Colonic mucosa (tissue), 4 donors: ENCODE measurements at regions not wholly inside any gene's neighbourhood (a gene's known extent, or its start where the extent isn't known, plus 50 kb on each side); places are given as distances from the start of the nearest gene placed in this dataset.
"Not testable (repeated sequence)": the region's sequence is repeated elsewhere in the genome, so short reads cannot be mapped to it uniquely, and the experiment has no call there.

Experiments
- DNase-seq: peaks from one replicate; pipeline ENCODE4 v3.0.0-alpha.2; 2020
- H3K27ac ChIP-seq: fragments of 200-600 bp; one replicate; pipeline ENCODE4 v1.8.0; 2021
- H3K27me3 ChIP-seq: fragments of 200-600 bp; one replicate; pipeline ENCODE4 v1.8.0; 2021
- H3K36me3 ChIP-seq: fragments of 200-600 bp; one replicate; pipeline ENCODE4 v1.8.0; 2021
- H3K4me1 ChIP-seq: fragments of 200-600 bp; one replicate; pipeline ENCODE4 v1.8.0; 2021; ENCODE audit warnings: mild to moderate bottlenecking
- H3K4me3 ChIP-seq: fragments of 200-600 bp; one replicate; pipeline ENCODE4 v1.8.0; 2021
- H3K9ac ChIP-seq, 2 donors: one replicate each; pipeline ENCODE4 v1.7.0; 2013; ENCODE audit warnings: control low read depth in 2 of 2, low read depth in 2 of 2, low read length in 2 of 2
- H3K9me3 ChIP-seq: fragments of 200-600 bp; one replicate; pipeline ENCODE4 v1.8.0; 2021
- CTCF ChIP-seq: fragments of 200-600 bp; IDR thresholded peaks from one replicate; pipeline ENCODE4 v1.8.0; 2022; ENCODE audit warnings: antibody characterized with exemption, mild to moderate bottlenecking
- intact Hi-C: fragments of 100-400 bp; cut with DNase I; formaldehyde crosslinking; loops from one replicate; pipeline ENCODE4 v1.14.1; 2022
- donor health status: healthy.
- donor health status: DM: no; HTN: no; CAD: no.
- donor health status: DM: no; HTN: no; CAD: no.

- H3K4me1 ChIP-seq, result no peaks in the 10 kb centered on the region
- no peak for TF ChIP-seq CTCF
- intact Hi-C loops, result no loop called here
Observed at GRCh38 chrX:34810916-34811315, 131.7 kb upstream of the FAM47B start.

DNA sequence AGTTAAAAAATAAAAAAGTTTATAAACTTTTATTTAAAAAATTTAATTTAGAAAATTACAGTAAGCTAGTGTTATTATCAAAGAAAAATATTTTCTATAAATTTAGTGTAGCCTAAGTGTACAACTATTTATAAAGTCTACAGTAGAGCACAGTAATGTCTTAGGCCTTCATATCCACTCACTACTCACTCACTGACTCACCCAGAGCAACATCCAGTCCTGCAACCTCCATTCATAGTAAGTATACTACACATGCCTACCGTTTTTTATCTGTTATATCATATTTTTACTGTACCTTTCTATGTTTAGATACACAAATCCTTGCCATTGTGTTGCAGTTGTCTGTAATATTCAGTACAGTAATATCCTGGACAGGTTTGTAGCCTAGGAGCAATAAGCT is 129.0 kb upstream of the FAM47B start:
- no peak for DNase-seq
- H3K27ac ChIP-seq, result no peak overlapping the region
- no peaks in the 10 kb centered on the region for H3K27me3 ChIP-seq
- H3K36me3 ChIP-seq, result no peaks in the 10 kb centered on the region
- intact Hi-C loops, result no loop called here
- no peak overlapping the region for H3K4me3 ChIP-seq
- no peak for TF ChIP-seq CTCF
- no peak overlapping the region for H3K9ac ChIP-seq
- no peaks in the 10 kb centered on the region for H3K4me1 ChIP-seq
- no peaks in the 10 kb centered on the region for H3K9me3 ChIP-seq

More at GRCh38 chrX:34810916-34811315, 131.7 kb upstream of the FAM47B start:
- Histone ChIP-seq H3K9ac (no peak overlapping the region), H3K27ac (no peak overlapping the region), H3K27me3 (no peaks in the 10 kb centered on the region), H3K4me3 (no peak overlapping the region), H3K36me3 (no peaks in the 10 kb centered on the region), H3K9me3 (no peaks in the 10 kb centered on the region)
- no peak for DNase-seq

DNA sequence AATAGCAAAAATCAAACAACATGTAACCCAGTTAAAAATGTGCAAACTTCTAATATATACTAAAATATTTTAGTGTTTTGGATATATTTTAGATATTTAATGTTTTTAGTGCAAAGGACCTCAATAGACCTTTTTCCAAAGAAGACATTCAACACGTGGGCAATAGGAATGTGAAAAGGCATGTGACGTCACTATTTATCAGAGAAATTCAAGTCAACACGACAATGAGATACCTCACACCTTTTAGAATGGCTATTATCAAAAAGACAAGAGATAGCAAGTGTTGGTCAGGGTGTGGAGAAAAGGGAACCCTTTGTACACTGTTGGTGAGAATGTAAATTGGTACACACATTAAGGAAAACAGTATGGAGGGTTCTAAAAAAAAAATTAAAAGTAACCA is 115.6 kb upstream of the FAM47B start:
- Histone ChIP-seq H3K9me3 (no peaks in the 10 kb centered on the region), H3K36me3 (no peaks in the 10 kb centered on the region), H3K9ac (no peak overlapping the region), H3K4me3 (no peak overlapping the region), H3K27me3 (no peaks in the 10 kb centered on the region), H3K27ac (no peak overlapping the region), H3K4me1 (no peaks in the 10 kb centered on the region)
- intact Hi-C loops, result no loop called here
- TF ChIP-seq CTCF, result no peak
- no peak for DNase-seq

GRCh38 chrX:34839451-34839850 is 103.1 kb upstream of the FAM47B start:
- intact Hi-C loops, result no loop called here
- no peaks in the 10 kb centered on the region for H3K36me3 ChIP-seq
- H3K9me3 ChIP-seq, result peaks cover 5% of the 10 kb centered on the region
- DNase-seq, result no peak
- TF ChIP-seq CTCF, result no peak
- no peaks in the 10 kb centered on the region for H3K27me3 ChIP-seq
- H3K4me3 ChIP-seq, result no peak overlapping the region
- no peaks in the 10 kb centered on the region for H3K4me1 ChIP-seq
- no peak overlapping the region for H3K27ac ChIP-seq
- no peak overlapping the region for H3K9ac ChIP-seq

DNA sequence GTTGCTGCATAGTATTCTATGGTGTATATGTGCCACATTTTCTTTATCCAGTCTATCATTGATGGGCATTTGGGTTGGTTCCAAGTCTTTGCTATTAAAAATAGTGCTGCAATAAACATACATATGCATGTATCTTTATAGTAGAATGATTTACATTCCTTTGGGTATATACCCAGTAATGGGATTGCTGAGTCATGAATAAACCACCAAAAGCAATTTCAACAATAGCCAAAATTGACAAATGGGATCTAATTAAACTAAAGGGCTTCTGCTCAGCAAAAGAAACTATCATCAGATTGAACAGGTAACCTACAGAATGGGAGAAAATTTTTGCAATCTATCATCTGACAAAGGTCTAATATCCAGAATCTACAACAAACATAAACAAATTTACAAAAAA is 101.4 kb upstream of the FAM47B start:
- H3K27me3 ChIP-seq, H3K27ac ChIP-seq, H3K9me3 ChIP-seq, intact Hi-C loops, DNase-seq, H3K9ac ChIP-seq, H3K4me3 ChIP-seq, H3K36me3 ChIP-seq, H3K4me1 ChIP-seq: not testable (repeated sequence)

DNA sequence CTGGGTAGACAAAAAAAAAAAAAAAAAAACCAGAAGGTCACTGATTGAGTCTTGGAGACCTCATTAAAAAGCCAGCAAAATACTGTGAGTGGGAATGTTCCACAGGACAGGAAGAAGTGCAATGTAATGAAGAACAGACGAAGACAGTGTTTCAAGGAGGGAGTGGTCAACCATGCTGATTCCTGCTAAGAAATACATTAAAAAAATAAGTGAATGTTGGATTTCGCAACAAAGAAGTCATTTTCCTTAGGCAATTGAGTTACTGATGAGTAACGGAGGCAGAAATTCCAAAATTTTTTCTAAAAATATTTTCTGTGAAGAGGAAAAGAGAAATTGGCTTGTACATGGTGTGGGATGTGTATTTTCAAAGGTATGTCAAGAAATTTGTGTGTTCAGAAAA is 94.3 kb upstream of the FAM47B start:
- H3K36me3 ChIP-seq, result no peaks in the 10 kb centered on the region
- no peak overlapping the region for H3K9ac ChIP-seq
- no peaks in the 10 kb centered on the region for H3K27me3 ChIP-seq
- H3K27ac ChIP-seq, result no peak overlapping the region
- H3K9me3 ChIP-seq, result no peaks in the 10 kb centered on the region
- intact Hi-C loops, result no loop called here
- H3K4me1 ChIP-seq, result no peaks in the 10 kb centered on the region
- no peak for DNase-seq
- TF ChIP-seq CTCF, result no peak
- H3K4me3 ChIP-seq, result no peak overlapping the region
